Adipocyte (in vitro differentiated cells): ENCODE measurements at regions not wholly inside any gene's neighbourhood (a gene's known extent, or its start where the extent isn't known, plus 50 kb on each side); places are given as distances from the start of the nearest gene placed in this dataset.

ENCODE experiments used
- DNase-seq: peaks from one replicate; pipeline ENCODE4 v3.0.0-alpha.2; 2015; ENCODE audit warnings: low read depth
- H3K27me3 ChIP-seq: replicated peaks from 2 replicates; pipeline ENCODE4 v1.7.0; 2013; ENCODE audit warnings: mild to moderate bottlenecking, low read length, moderate library complexity; ENCODE audit not compliant: control insufficient read depth, insufficient read depth
- H3K36me3 ChIP-seq: 2 replicates; pipeline ENCODE4 v1.7.0; 2013; ENCODE audit warnings: low read length, mild to moderate bottlenecking, moderate library complexity; ENCODE audit not compliant: control insufficient read depth, insufficient read depth, severe bottlenecking
- H3K4me1 ChIP-seq: 2 replicates; pipeline ENCODE4 v1.7.0; 2013; ENCODE audit warnings: mild to moderate bottlenecking, low read length, moderate library complexity; ENCODE audit not compliant: control insufficient read depth, insufficient read depth
- H3K4me3 ChIP-seq: 2 replicates; pipeline ENCODE4 v1.7.0; 2013; ENCODE audit warnings: mild to moderate bottlenecking, low read length, moderate library complexity
- H3K9ac ChIP-seq: 2 replicates; pipeline ENCODE4 v1.7.0; 2013; ENCODE audit warnings: mild to moderate bottlenecking, low read length, moderate library complexity
- H3K9me3 ChIP-seq: 2 replicates; pipeline ENCODE4 v1.7.0; 2013; ENCODE audit warnings: mild to moderate bottlenecking, low read length, moderate library complexity; ENCODE audit not compliant: control insufficient read depth

DNA sequence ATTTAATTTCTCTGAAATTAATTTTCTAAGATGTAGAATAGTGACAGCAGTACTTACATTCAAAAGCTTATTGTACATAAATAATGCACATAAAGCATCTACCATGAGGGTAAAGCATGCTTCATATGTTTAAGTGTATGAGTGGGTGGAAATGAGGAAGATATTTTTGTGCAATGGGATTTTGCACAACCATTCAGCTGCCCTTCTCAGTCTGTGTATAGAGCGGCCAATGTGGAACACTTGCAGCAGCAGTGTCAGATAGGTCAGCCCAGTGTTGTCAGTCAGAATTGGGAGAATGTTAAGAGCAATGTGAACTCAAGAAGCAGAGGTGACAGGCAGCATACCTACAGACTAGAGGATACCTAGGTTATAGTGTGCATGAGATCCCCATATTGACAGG, 72.5 kb upstream of the ATP2B1 start:
- H3K27me3 ChIP-seq = no peaks in the 10 kb centered on the region
- H3K4me3 ChIP-seq = no peak overlapping the region
- no peak for DNase-seq
- H3K36me3 ChIP-seq = no peaks in the 10 kb centered on the region
- H3K9ac ChIP-seq = no peak overlapping the region
- H3K9me3 ChIP-seq = peaks cover 2% of the 10 kb centered on the region
- H3K4me1 ChIP-seq = no peaks in the 10 kb centered on the region

DNA sequence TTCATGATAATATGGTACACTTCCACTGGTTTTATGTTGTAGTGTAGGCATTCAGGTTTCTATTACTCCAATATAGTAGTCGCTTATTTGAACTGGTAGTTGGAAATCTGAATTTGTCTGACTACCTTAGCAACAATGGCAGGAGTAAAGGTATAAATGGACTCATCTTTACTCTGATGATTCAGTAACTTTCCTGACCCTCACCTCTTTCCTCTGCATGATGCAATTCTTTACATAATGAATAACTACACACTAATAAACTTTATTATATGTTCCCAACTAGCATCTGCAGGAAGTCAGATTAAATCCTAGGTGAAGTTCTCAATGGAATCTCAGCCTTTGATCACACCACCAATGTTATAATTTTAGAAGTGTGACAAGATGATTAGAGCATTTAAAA, 70.5 kb upstream of the ATP2B1 start:
- Histone ChIP-seq H3K9me3 (no peaks in the 10 kb centered on the region), H3K4me3 (no peak overlapping the region)

DNA sequence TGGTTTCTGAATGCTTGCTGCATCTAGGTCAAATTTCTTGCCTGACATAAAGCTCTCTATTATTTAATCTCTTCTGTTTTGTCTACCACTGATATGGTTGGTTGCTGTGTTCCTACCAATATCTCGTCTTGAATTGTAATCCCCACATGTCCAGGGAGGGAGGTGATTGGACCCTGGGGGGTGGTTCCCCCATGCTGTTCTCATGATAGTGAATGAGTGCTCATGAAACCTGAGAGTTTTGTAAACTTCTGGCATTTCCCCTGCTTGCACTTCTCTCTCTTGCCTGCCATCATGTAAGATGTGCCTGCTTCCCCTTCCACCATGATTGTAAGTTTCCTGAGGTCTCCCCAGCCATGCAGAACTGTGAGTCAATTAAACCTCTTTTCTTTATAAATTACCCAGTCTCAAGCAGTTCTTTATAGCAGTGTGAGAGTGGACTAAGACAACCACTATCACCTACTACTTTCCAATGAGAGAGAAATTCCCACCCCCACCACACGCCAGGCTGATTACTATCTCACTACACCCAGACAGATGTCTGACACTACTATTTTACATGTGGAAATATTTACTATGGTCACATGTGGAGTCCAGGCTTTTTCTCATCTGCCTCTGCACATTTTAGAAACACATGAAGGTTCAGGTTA, 69.2 kb upstream of the ATP2B1 start:
- DNase-seq = no peak
- Histone ChIP-seq H3K4me1 (no peaks in the 10 kb centered on the region), H3K9ac (no peak overlapping the region), H3K9me3 (no peaks in the 10 kb centered on the region), H3K4me3 (no peak overlapping the region), H3K36me3 (no peaks in the 10 kb centered on the region), H3K27me3 (no peaks in the 10 kb centered on the region)

More for the DNA sequence above, 70.5 kb upstream of the ATP2B1 start:
- no peak overlapping the region for H3K9ac ChIP-seq
- no peaks in the 10 kb centered on the region for H3K4me1 ChIP-seq
- DNase-seq = no peak
- H3K27me3 ChIP-seq = no peaks in the 10 kb centered on the region
- H3K36me3 ChIP-seq = no peaks in the 10 kb centered on the region

GRCh38 chr12:89775986-89776365, 67.3 kb upstream of the ATP2B1 start:
- Histone ChIP-seq H3K4me3 (no peak overlapping the region), H3K4me1 (no peaks in the 10 kb centered on the region), H3K9me3 (no peaks in the 10 kb centered on the region), H3K36me3 (no peaks in the 10 kb centered on the region), H3K27me3 (no peaks in the 10 kb centered on the region), H3K9ac (no peak overlapping the region)
- DNase-seq = no peak

DNA sequence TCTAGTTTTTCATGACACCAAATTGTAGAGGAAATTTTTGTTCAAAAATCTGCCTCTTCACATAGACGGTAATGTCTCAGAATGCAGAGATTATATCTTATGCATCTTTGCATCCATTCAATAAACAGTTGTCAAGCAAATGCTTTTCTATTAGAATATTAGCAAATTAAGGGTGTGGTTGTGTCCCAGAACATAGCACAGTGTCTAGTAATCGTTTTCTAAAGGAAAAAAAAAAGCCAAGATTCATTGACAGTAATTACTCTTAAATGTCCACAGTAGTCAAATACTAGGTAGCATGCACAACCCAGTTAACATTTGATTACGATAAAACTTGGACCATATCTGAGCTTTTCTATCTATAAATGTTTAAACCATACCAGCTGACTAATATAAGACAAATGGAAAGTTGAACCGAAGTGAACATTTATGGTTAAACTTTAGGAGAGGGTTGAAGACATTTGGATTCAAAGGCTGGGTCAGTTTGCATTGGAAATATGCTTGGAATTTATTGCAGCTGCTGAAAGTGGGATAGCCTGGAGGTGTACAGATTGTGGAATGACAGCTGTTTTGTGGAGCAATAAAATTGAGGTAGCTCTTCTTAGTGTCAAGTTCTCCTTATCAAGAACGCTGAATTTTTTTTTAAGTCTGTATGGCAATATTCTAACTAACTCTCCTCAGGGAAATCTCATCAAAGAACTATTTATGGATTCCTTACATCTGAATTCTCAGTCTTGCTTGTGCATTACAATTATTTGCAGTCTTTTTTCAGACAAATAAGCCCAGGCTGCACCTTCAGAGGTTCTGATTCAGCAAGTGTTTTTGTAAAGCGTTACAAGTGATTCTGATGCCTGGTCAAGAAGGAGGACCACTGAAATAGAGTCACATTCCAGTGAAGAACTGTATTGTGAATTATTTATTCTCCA, 66.7 kb upstream of the ATP2B1 start:
- H3K9ac ChIP-seq = no peak overlapping the region
- H3K4me1 ChIP-seq = no peaks in the 10 kb centered on the region
- no peaks in the 10 kb centered on the region for H3K36me3 ChIP-seq
- no peaks in the 10 kb centered on the region for H3K9me3 ChIP-seq
- DNase-seq = peak; percentile 48
- H3K4me3 ChIP-seq = no peak overlapping the region
- no peaks in the 10 kb centered on the region for H3K27me3 ChIP-seq

GRCh38 chr12:89774645-89775044, 66.0 kb upstream of the ATP2B1 start:
- Histone ChIP-seq H3K27me3 (no peaks in the 10 kb centered on the region), H3K36me3 (no peaks in the 10 kb centered on the region), H3K9me3 (no peaks in the 10 kb centered on the region), H3K4me3 (no peak overlapping the region), H3K9ac (no peak overlapping the region), H3K4me1 (peaks cover 1% of the 10 kb centered on the region)
- DNase-seq = no peak

DNA sequence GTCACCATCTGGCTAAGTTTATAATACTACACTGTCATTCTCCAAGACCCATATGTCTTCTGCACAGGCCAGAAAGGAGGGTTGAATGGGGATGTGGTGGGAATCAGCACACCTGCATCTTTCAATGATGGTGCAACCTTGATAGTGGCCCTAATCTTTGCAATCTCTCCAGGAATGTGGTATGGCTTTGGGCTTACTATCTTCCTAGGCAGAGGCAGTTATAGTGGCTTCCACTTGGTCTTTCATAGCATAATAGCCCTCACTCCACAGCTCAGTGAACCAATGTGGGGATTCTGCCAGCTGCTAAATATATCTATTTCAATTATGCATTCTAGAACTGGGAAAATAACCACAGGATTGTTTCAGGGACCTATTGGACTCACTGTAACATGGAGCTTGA, 61.8 kb upstream of the ATP2B1 start:
- Histone ChIP-seq H3K9ac (no peak overlapping the region), H3K4me1 (peaks cover 13% of the 10 kb centered on the region), H3K27me3 (no peaks in the 10 kb centered on the region), H3K9me3 (peaks cover 4% of the 10 kb centered on the region), H3K36me3 (no peaks in the 10 kb centered on the region), H3K4me3 (no peak overlapping the region)
- peak; percentile 31 for DNase-seq

DNA sequence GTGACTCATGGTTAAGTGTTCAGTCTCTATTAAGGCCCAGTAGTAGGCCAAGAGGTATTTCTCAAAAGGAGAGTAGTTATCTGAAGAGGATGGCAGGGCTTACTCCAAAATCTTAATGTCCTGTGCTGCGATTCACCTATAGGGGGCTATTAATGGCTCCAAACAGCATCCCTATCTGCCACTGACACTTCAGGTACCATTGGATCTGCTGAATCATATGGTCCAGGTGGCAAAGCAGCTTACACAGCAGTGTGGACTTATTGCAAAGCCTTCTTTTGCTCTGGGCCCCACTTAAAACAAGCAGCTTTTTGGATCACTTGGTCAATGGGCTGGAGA, 60.8 kb upstream of the ATP2B1 start:
- H3K4me3 ChIP-seq = no peak overlapping the region
- no peak for DNase-seq
- H3K27me3 ChIP-seq = no peaks in the 10 kb centered on the region
- H3K9ac ChIP-seq = no peak overlapping the region
- H3K9me3 ChIP-seq = peaks cover 4% of the 10 kb centered on the region
- H3K36me3 ChIP-seq = no peaks in the 10 kb centered on the region
- H3K4me1 ChIP-seq = peaks cover 13% of the 10 kb centered on the region

- Histone ChIP-seq H3K36me3 (no peaks in the 10 kb centered on the region), H3K4me1 (peaks cover 13% of the 10 kb centered on the region), H3K4me3 (no peak overlapping the region), H3K9ac (no peak overlapping the region), H3K27me3 (no peaks in the 10 kb centered on the region), H3K9me3 (peaks cover 4% of the 10 kb centered on the region)
- peak; percentile 89 for DNase-seq
Observed at GRCh38 chr12:89768586-89769482, 60.2 kb upstream of the ATP2B1 start.

DNA sequence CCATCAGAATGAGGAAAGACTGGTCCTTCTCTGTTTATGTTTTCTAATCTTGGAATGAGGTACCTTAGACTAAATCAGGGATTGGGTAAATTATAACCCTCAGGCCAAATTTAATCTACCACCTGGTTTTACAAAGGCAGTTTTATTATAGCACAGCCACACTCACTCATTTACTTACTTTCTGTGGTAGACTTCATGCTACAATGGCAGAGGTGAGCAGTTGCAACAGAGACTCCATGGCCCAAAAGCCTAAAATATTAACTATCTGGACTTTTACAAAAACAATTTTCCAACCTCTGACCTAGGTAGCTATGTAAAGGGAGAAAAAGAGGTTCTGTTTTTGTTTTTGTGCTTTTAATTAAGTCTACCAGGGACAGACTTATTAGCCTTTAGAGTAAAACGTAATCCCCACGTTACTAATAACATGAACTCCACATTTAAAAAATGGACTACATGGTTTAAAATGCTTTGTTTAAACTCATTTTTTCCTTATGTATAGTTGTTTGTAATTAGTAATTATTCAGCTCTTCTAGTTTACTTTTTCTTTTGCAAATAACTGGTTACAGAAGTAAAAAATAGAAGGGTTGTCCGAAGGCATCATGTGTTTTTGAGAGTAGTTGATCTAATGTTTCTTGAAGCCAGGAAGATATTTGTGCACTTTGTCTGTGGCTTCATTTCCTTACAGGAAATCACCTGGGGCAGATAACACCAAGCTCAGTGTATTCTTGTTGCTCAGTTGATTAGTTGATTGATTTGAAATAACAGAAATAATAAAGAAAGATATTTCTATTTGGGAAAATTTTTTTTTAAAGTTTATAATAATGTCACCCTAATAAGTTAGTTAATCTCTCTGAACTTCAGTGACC, 57.6 kb upstream of the ATP2B1 start:
- Histone ChIP-seq H3K4me3 (no peak overlapping the region), H3K36me3 (no peaks in the 10 kb centered on the region), H3K27me3 (no peaks in the 10 kb centered on the region), H3K9me3 (peaks cover 4% of the 10 kb centered on the region), H3K9ac (no peak overlapping the region), H3K4me1 (peaks cover 13% of the 10 kb centered on the region)
- no peak for DNase-seq
